HEK293 (cell line): ENCODE measurements at regions not wholly inside any gene's neighbourhood (a gene's known extent, or its start where the extent isn't known, plus 50 kb on each side); places are given as distances from the start of the nearest gene placed in this dataset.

Experiments
- GLI4 ChIP-seq: fragments of 450-650 bp; formaldehyde crosslinking; IDR thresholded peaks from 2 replicates; pipeline ENCODE4 v1.5.1; 2016; ENCODE audit warnings: missing biosample characterization, missing genetic modification characterization
- SP2 ChIP-seq: fragments of 450-650 bp; formaldehyde crosslinking; IDR thresholded peaks from 2 replicates; pipeline ENCODE4 v1.5.1; 2016; ENCODE audit warnings: missing biosample characterization, missing genetic modification characterization
- TCF7L2 ChIP-seq: IDR thresholded peaks from 2 replicates; pipeline ENCODE4 v1.6.1; 2011; ENCODE audit warnings: low read depth, mild to moderate bottlenecking, inconsistent platforms, low read length, moderate library complexity, borderline replicate concordance
- ZNF19 ChIP-seq: fragments of 450-650 bp; formaldehyde crosslinking; IDR thresholded peaks from 2 replicates; pipeline ENCODE4; 2016; ENCODE audit warnings: missing biosample characterization, missing genetic modification characterization, low read depth
- ZNF239 ChIP-seq: fragments of 450-650 bp; formaldehyde crosslinking; IDR thresholded peaks from 2 replicates; pipeline ENCODE4 v1.5.1; 2016; ENCODE audit warnings: missing biosample characterization, missing genetic modification characterization
- ZNF274 ChIP-seq, 2 experiments: fragments of 200-500 bp in 1 of 2; fragments of 450-650 bp in 1 of 2; sonication (Bioruptor generic) in 1 of 2; formaldehyde crosslinking in 1 of 2; IDR thresholded peaks; 2 replicates each; pipeline versions ENCODE4 v1.5.1 to v1.6.1; 2014 to 2016; ENCODE audit warnings: borderline replicate concordance in 1 of 2, inconsistent platforms in 1 of 2, low read length in 1 of 2, missing biosample characterization in 1 of 2, missing genetic modification characterization in 1 of 2
- TF ChIP-seq, protein P1 (sequence below): fragments of 450-650 bp; formaldehyde crosslinking; IDR thresholded peaks from 2 replicates; pipeline ENCODE4 v1.5.1; 2016; ENCODE audit warnings: missing biosample characterization, missing genetic modification characterization

DNA sequence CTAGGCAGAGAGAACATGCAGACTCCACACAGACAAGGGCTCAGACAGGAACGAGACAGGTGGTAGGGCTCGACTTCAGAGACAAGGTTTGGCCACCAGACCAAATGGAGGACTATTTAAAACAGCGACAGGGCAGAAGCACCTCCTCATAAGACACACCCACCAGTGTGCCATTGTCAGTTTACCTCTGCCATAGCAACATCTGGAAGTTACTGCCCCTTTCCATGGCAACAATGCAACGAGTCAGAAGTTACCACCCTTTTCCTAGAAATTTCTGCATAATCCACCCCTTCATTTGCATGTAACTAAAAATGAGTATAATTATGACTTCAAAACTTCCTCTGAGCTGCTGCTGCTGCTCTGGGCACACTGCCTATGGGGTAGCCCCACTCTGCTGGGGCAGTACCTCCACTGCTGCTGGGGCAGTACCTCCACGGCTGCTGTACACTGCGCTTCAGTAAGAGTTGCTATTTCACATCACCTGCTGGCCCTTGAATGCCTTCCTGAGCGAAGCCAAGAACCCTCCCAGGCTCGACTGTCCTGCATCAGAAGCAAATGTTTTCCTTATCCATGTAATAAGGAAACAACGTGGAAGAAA, 2222.3 kb upstream of the AGA start:
- TF ChIP-seq ZNF274 (IDR thresholded peaks at IDR 0.05; ENCODE audit: low read length) (no peak), ZNF274 (tag by site-specific recombination; IDR thresholded peaks at IDR 0.05; ENCODE audit: borderline replicate concordance) (no peak), GLI4 (tag by site-specific recombination) (no peak), ZNF19 (no peak), TCF7L2 (no peak), SP2 (tag by site-specific recombination) (no peak), ZNF239 (tag by site-specific recombination) (no peak)
- TF ChIP-seq, protein P1, sequence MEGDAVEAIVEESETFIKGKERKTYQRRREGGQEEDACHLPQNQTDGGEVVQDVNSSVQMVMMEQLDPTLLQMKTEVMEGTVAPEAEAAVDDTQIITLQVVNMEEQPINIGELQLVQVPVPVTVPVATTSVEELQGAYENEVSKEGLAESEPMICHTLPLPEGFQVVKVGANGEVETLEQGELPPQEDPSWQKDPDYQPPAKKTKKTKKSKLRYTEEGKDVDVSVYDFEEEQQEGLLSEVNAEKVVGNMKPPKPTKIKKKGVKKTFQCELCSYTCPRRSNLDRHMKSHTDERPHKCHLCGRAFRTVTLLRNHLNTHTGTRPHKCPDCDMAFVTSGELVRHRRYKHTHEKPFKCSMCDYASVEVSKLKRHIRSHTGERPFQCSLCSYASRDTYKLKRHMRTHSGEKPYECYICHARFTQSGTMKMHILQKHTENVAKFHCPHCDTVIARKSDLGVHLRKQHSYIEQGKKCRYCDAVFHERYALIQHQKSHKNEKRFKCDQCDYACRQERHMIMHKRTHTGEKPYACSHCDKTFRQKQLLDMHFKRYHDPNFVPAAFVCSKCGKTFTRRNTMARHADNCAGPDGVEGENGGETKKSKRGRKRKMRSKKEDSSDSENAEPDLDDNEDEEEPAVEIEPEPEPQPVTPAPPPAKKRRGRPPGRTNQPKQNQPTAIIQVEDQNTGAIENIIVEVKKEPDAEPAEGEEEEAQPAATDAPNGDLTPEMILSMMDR (tag by site-specific recombination), result no peak
